Stomach (tissue), 8 donors: ENCODE measurements at regions not wholly inside any gene's neighbourhood (a gene's known extent, or its start where the extent isn't known, plus 50 kb on each side); places are given as distances from the start of the nearest gene placed in this dataset.

Experiments
- DNase-seq, 2 donors: peaks; one replicate each; pipeline versions ENCODE4 v3.0.0 to v3.0.0-alpha.2; 2013 to 2019
- H3K27ac ChIP-seq, 5 donors: fragments of 200-600 bp in 4 of 5; sonication (generic) in 4 of 5; one replicate each; pipeline ENCODE4 v1.5.1; 2013 to 2019; ENCODE audit warnings: mild to moderate bottlenecking in 1 of 5, moderate library complexity in 1 of 5
- H3K27me3 ChIP-seq, 3 donors: fragments of 200-600 bp; sonication (generic); one replicate each; pipeline ENCODE4 v1.5.1; 2017 to 2019; ENCODE audit warnings: mixed run types in 1 of 3
- H3K36me3 ChIP-seq, 4 donors: fragments of 200-600 bp; sonication (generic); 1 replicate in 3 of 4; 2 replicates in 1 of 4; pipeline ENCODE4 v1.5.1; 2016 to 2019
- H3K4me1 ChIP-seq, 4 donors: fragments of 200-600 bp; sonication (generic); one replicate each; pipeline ENCODE4 v1.5.1; 2016 to 2019
- H3K4me3 ChIP-seq, 4 donors: fragments of 200-600 bp; sonication (generic) in 3 of 4; one replicate each; pipeline ENCODE4 v1.5.1; 2016 to 2019; ENCODE audit warnings: mild to moderate bottlenecking in 1 of 4
- H3K9me3 ChIP-seq, 4 donors: fragments of 200-600 bp; sonication (generic); one replicate each; pipeline ENCODE4 v1.5.1; 2016 to 2019
- EP300 ChIP-seq: sonication (generic); formaldehyde crosslinking; IDR thresholded peaks from one replicate; pipeline ENCODE4 v1.6.1; 2017; ENCODE audit warnings: antibody characterized with exemption
- POLR2A ChIP-seq, 4 donors: fragments of 450-650 bp; IDR thresholded peaks; one replicate each; pipeline ENCODE4 v1.6.1; 2016; ENCODE audit warnings: antibody characterized with exemption in 4 of 4, control low read depth in 2 of 4, mild to moderate bottlenecking in 1 of 4, moderate library complexity in 1 of 4
- POLR2AphosphoS5 ChIP-seq, 3 donors: sonication (generic); formaldehyde crosslinking; IDR thresholded peaks; one replicate each; pipeline ENCODE4 v1.6.1; 2016; ENCODE audit warnings: antibody characterized with exemption in 3 of 3
- WGBS, 5 donors: extraction: QIAGEN DNeasy Blood & Tissue Kit in 3 of 5; methylation state at CpG; one replicate each; pipeline versions ENCODE4 v1.1.5 to v1.1.7; 2013 to 2018; 5-methylcytosine and 5-hydroxymethylcytosine counted together
- intact Hi-C: fragments of 100-400 bp; cut with DNase I; formaldehyde crosslinking; loops from one replicate; pipeline ENCODE4 v1.15.1; 2023; ENCODE audit warnings: low total_unique reads
- TF ChIP-seq, protein P1 (sequence below), 7 experiments: fragments of 450-650 bp in 4 of 7; fragments of 200-600 bp in 3 of 7; sonication (generic) in 3 of 7; IDR thresholded peaks; one replicate each; pipeline ENCODE4 v1.5.1; 2016 to 2019; ENCODE audit warnings: antibody characterized with exemption in 7 of 7, control low read depth in 2 of 7, mild to moderate bottlenecking in 1 of 7
- donor health status: healthy with polysubstance abuse.
- donor health status: Bipolar disorder and iron deficiency.
- donor health status: healthy.

DNA sequence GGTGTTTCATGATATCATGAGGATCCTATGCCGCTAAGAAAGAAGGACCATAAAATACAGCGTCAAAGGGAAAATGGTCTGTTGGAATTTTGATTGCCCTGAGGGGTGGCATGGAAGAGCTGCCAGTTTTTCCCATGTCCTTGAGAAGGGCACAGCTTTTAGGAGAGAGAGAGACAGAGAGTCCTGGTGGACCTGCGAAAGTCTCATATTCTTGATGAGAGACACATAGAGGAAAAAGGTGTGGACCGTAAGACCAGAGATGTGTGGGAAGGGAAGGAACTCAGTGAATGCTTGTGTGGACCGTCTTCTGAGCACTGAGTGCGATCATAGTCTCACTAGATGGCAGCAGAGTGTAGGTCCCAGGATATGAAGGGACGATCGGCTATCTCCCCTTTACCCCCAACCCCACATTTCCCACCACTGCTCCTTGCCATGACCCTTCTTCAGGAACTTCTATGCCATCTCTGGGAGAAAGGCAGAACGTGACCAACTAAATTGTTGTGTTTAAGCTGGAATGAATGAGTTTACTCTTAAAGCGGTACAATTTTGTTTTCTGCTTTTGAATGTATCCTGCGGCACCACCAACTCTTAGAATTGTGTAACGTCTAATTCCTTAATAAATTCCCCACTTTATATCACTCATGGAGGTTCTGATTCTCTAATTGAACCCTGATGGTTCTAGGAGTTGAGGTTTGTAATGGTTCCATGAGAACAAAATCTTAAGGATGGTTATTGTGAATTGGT is 117.7 kb downstream of the CTH start:
- H3K36me3 ChIP-seq: no peaks in the 10 kb centered on the region
- peak in 1 of 2 donors; percentile 73 for DNase-seq

DNA sequence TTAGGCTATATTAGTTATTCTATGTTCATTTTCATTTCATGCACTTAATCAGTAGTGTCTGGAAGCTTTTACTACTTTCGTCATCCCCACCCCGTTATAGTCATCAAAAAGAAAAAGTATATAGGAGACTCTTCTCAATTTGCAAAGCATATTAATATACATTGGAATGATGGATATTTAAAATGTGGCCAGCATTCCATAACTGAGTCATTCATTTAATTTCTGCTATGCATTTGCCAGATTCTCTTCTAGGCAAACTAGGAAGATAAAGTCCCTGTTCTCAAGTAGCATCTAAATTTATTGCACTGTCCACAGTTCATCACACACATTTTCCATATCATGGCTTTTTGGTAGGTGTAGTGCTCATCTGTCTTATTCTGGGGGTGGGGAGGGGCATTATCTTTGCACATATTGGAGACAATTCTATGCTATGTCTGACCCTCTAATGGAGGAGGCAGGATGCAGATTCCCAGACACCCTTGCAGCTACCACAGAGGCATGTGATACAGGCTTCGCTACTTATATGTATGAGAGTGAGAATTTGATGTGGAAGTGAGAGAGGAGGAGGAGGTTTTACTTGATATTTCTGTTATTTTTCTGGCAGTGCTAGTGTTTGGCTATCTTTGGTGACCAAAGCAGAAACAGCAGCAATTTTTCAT is 125.8 kb downstream of the CTH start:
- H3K36me3 ChIP-seq: no peaks in the 10 kb centered on the region
- no peaks in the 10 kb centered on the region for H3K4me1 ChIP-seq
- H3K9me3 ChIP-seq: no peaks in the 10 kb centered on the region
- DNase-seq: no peak
- H3K27me3 ChIP-seq: no peaks in the 10 kb centered on the region
- H3K4me3 ChIP-seq: no peak overlapping the region
- intact Hi-C loops: no loop called here
- WGBS, 5 donors: 88 to 96% (median 94%) methylated on average over 3 of the region's 3 CpGs
- TF ChIP-seq, protein P1, sequence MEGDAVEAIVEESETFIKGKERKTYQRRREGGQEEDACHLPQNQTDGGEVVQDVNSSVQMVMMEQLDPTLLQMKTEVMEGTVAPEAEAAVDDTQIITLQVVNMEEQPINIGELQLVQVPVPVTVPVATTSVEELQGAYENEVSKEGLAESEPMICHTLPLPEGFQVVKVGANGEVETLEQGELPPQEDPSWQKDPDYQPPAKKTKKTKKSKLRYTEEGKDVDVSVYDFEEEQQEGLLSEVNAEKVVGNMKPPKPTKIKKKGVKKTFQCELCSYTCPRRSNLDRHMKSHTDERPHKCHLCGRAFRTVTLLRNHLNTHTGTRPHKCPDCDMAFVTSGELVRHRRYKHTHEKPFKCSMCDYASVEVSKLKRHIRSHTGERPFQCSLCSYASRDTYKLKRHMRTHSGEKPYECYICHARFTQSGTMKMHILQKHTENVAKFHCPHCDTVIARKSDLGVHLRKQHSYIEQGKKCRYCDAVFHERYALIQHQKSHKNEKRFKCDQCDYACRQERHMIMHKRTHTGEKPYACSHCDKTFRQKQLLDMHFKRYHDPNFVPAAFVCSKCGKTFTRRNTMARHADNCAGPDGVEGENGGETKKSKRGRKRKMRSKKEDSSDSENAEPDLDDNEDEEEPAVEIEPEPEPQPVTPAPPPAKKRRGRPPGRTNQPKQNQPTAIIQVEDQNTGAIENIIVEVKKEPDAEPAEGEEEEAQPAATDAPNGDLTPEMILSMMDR (IDR thresholded peaks at IDR 0.05): no peak
- TF ChIP-seq EP300 (no peak), POLR2AphosphoS5 (IDR thresholded peaks at IDR 0.05) (no peak), POLR2A (IDR thresholded peaks at IDR 0.05) (no peak)
- no peak overlapping the region for H3K27ac ChIP-seq

More for the DNA sequence above, 117.7 kb downstream of the CTH start:
- intact Hi-C loops: no loop called here
- 38 to 41% (median 38%) methylated on average over 12 of the region's 12 CpGs for WGBS, 5 donors
- Histone ChIP-seq H3K27me3 (no peaks in the 10 kb centered on the region), H3K4me3 (no peak overlapping the region), H3K4me1 (no peaks in the 10 kb centered on the region), H3K9me3 (no peaks in the 10 kb centered on the region), H3K27ac (no peak overlapping the region)
- TF ChIP-seq, protein P1 (IDR thresholded peaks at IDR 0.05): peak in 4 of 7 experiments; percentile 28 to 46 (median 36)
- no peak for TF ChIP-seq EP300

DNA sequence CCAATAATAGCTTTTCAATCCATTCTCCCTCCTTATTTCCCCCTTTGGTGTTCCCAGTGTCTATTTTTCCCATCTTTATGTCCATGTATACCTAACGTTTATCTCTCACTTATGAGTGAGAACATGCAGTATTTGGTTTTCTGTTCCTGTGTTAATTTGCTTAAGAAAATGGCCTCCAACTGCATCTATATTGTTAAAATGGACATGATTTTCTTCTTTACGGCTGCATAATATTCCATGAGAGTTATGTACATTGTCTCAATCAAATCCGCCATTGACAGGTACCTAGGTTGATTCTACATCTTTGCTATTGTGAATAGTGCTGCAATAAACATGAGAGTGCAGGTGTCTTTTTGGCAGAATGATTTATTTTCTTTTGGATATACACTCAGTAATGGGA is 126.7 kb downstream of the CTH start:
- intact Hi-C loops: no loop called here
- no peak overlapping the region for H3K27ac ChIP-seq

DNA sequence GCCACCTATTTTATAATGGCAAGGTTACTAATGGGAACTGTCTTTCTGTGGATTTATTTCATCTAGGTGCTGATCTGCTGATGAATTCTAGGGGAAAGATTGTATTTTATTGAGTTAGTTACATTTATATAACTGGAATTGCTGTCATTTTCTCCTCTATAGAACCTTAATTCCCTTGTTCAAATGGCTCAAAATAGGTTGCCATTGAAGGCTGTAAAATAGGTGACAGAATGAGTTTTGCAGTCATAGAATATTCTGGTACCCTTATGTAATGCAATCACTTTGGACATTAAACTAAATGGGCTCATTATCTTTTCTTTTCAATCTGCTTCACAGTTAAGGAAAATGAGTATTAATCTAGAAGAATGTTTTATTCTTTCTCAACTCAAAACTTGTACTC is 131.0 kb downstream of the CTH start:
- Histone ChIP-seq H3K36me3 (no peaks in the 10 kb centered on the region), H3K4me3 (no peak overlapping the region), H3K27ac (no peak overlapping the region), H3K4me1 (no peaks in the 10 kb centered on the region), H3K9me3 (no peaks in the 10 kb centered on the region), H3K27me3 (no peaks in the 10 kb centered on the region)
- DNase-seq: no peak
- no peak for TF ChIP-seq POLR2A (IDR thresholded peaks at IDR 0.05)
- TF ChIP-seq POLR2AphosphoS5 (IDR thresholded peaks at IDR 0.05): no peak
- TF ChIP-seq, protein P1 (IDR thresholded peaks at IDR 0.05): no peak
- no peak for TF ChIP-seq EP300
- intact Hi-C loops: no loop called here

More for the DNA sequence above, 126.7 kb downstream of the CTH start:
- TF ChIP-seq POLR2AphosphoS5 (IDR thresholded peaks at IDR 0.05) (no peak), EP300 (no peak), POLR2A (IDR thresholded peaks at IDR 0.05) (no peak)
- TF ChIP-seq, protein P1 (IDR thresholded peaks at IDR 0.05): no peak
- DNase-seq: no peak
- H3K4me3 ChIP-seq: no peak overlapping the region
- no peaks in the 10 kb centered on the region for H3K4me1 ChIP-seq
- H3K36me3 ChIP-seq: no peaks in the 10 kb centered on the region
- WGBS, 5 donors: 84 to 89% (median 88%) methylated on average over 3 of the region's 3 CpGs
- H3K9me3 ChIP-seq: no peaks in the 10 kb centered on the region
- no peaks in the 10 kb centered on the region for H3K27me3 ChIP-seq
